Nephron (organoid): ENCODE measurements at regions not wholly inside any gene's neighbourhood (a gene's known extent, or its start where the extent isn't known, plus 50 kb on each side); places are given as distances from the start of the nearest gene placed in this dataset.

Source experiments
- H3K27ac Mint-ChIP-seq, 3 experiments: 2 replicates each; pipeline ENCODE4 v1.8.0; 2020; ENCODE audit warnings: mixed read lengths in 3 of 3, mild to moderate bottlenecking in 2 of 3, moderate library complexity in 1 of 3
- H3K27me3 Mint-ChIP-seq: 2 replicates; pipeline ENCODE4 v1.8.0; 2021; ENCODE audit warnings: low read depth, mild to moderate bottlenecking, moderate library complexity, mixed read lengths
- H3K36me3 Mint-ChIP-seq: 2 replicates; pipeline ENCODE4 v1.8.0; 2020; ENCODE audit warnings: low read depth, mixed read lengths
- H3K4me1 Mint-ChIP-seq: 2 replicates; pipeline ENCODE4 v1.8.0; 2020; ENCODE audit warnings: mixed read lengths
- H3K4me3 Mint-ChIP-seq, 3 experiments: 2 replicates each; pipeline ENCODE4 v1.8.0; 2020; ENCODE audit warnings: mild to moderate bottlenecking in 3 of 3, mixed read lengths in 3 of 3, moderate library complexity in 2 of 3
- H3K9me3 Mint-ChIP-seq: 2 replicates; pipeline ENCODE4 v1.8.0; 2020; ENCODE audit warnings: mixed read lengths
- CTCF ChIP-seq, 3 experiments: fragments of 200-600 bp; sonication (generic); IDR thresholded peaks; one replicate each; pipeline ENCODE4 v1.5.0; 2021; ENCODE audit warnings: antibody characterized with exemption in 3 of 3; ENCODE audit not compliant: unreplicated experiment in 3 of 3

DNA sequence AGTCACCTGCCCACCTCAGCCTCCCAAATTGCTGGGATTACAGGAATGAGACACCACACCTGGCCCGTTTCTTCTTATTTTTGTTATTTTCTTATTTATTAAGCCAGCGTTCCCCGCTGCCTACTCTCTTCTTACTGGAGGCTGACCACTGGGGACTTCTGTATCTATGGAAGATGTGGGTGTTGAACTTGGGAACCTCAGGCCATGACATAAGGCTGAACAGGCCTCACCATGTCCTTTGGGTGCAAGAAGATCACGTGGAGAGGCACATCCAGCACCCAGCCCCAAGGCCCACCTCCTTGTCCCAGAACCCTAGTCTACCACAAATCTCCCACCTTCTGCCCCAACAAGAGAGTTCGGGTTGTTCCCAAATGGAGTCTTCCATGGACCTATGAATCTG, 59.4 kb upstream of the NEK6 start:
- Mint-ChIP-seq H3K36me3 (no peaks in the 10 kb centered on the region), H3K9me3 (peaks cover 20% of the 10 kb centered on the region), H3K4me3 (no peak overlapping the region), H3K4me1 (no peaks in the 10 kb centered on the region), H3K27me3 (peaks cover 22% of the 10 kb centered on the region), H3K27ac (no peak overlapping the region)
- TF ChIP-seq CTCF (IDR thresholded peaks at IDR 0.05; ENCODE audit: unreplicated experiment in 3 of 3): no peak

DNA sequence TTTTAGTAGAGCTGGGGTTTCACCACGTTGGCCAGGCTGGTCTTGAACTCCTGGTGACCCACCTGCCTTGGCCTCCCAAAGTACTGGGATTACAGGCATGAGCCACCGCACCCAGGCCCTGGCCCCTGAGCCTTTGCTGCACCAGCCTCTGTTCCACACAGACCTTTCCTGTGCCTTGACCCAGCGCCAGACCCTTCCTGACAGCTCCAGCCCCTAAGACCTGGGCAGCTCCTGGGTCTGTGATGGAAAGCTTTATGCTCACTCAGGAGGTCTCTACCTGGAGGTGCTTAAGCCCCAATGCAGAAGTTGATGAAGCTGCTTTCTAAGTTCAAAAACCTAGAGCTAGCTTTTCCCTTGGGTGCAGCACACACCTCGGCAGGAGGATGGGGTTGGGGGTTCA, 58.8 kb upstream of the NEK6 start:
- no peak overlapping the region for H3K4me3 Mint-ChIP-seq
- no peak for TF ChIP-seq CTCF (IDR thresholded peaks at IDR 0.05; ENCODE audit: unreplicated experiment in 3 of 3)
- no peak overlapping the region for H3K27ac Mint-ChIP-seq
- no peaks in the 10 kb centered on the region for H3K4me1 Mint-ChIP-seq
- peaks cover 20% of the 10 kb centered on the region for H3K27me3 Mint-ChIP-seq
- peaks cover 20% of the 10 kb centered on the region for H3K9me3 Mint-ChIP-seq
- H3K36me3 Mint-ChIP-seq: no peaks in the 10 kb centered on the region

GRCh38 chr9:124199474-124199873, 58.3 kb upstream of the NEK6 start:
- TF ChIP-seq CTCF (IDR thresholded peaks at IDR 0.05; ENCODE audit: unreplicated experiment in 3 of 3): no peak
- Mint-ChIP-seq H3K27ac (no peak overlapping the region), H3K4me1 (no peaks in the 10 kb centered on the region), H3K27me3 (peaks cover 20% of the 10 kb centered on the region), H3K9me3 (peaks cover 20% of the 10 kb centered on the region), H3K36me3 (no peaks in the 10 kb centered on the region), H3K4me3 (no peak overlapping the region)

DNA sequence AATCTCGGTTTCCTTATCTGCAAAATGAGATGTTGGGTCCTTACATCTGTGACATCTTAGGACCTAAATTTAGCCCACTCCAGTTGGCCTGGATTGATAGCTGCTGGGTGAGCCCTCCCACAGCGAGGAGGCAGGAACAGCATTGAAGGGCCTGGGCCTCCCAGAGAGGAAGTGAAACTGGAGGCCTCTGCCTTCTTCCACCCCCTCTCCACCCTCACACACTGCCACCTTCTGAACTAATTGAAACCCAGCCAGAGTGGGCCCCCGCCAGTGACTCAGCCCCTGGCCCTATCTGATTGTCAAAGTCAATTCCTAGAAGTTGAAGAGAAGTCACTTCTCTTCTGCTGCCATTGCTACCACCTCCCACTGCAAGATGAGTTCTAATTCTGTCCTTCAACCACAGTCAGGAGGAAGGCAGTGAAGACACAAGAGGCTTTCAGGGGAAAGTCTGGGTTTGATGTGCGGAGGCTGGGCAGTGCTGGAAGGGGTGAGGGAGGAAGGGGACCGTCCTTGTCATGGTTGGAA, 55.2 kb upstream of the NEK6 start:
- Mint-ChIP-seq H3K36me3 (no peaks in the 10 kb centered on the region), H3K27me3 (peaks cover 28% of the 10 kb centered on the region), H3K27ac (no peak overlapping the region), H3K4me1 (no peaks in the 10 kb centered on the region), H3K9me3 (peaks cover 11% of the 10 kb centered on the region), H3K4me3 (no peak overlapping the region)
- TF ChIP-seq CTCF (IDR thresholded peaks at IDR 0.05; ENCODE audit: unreplicated experiment in 3 of 3): no peak

DNA sequence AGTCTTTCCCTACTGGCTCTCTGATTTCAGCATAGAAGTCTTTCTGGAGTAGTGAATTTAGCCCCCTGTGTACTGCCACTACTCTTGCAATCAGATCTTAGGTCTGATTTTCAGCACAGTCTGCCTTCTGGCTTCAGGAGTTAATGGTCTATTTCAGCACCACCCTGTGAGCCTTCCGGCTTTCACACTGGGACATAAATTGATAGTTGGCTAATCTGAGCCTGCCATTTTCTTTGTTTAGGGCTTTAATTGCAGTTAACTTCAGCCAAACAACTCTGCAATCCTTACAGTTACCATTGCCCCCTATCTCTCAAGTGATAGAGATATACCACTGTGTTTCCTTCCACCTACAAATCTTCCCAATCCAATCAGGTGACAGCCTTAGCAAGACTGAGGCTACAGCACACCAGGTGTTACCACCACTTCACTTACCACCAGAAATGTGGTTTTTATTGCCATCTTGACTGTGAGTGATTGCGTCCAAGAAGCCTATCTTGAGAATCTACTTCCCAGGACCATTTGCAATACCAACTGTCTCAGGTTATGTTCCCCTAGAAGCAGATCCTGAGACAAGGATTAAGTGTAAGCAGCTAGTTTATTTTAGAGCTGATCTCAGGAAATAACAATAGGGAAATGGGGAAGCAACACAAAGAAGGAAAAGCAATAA, 51.9 kb upstream of the NEK6 start:
- no peak overlapping the region for H3K4me3 Mint-ChIP-seq
- no peaks in the 10 kb centered on the region for H3K36me3 Mint-ChIP-seq
- H3K4me1 Mint-ChIP-seq: no peaks in the 10 kb centered on the region
- peaks cover 14% of the 10 kb centered on the region for H3K9me3 Mint-ChIP-seq
- peaks cover 20% of the 10 kb centered on the region for H3K27me3 Mint-ChIP-seq
- H3K27ac Mint-ChIP-seq: no peak overlapping the region
- no peak for TF ChIP-seq CTCF (IDR thresholded peaks at IDR 0.05; ENCODE audit: unreplicated experiment in 3 of 3)

- H3K4me3 Mint-ChIP-seq: no peak overlapping the region
These were observed 51.4 kb upstream of the NEK6 start for GRCh38 chr9:124206391-124206790.

More at GRCh38 chr9:124206391-124206790, 51.4 kb upstream of the NEK6 start:
- Mint-ChIP-seq H3K27me3 (peaks cover 20% of the 10 kb centered on the region), H3K4me1 (no peaks in the 10 kb centered on the region), H3K36me3 (no peaks in the 10 kb centered on the region), H3K27ac (no peak overlapping the region), H3K9me3 (peaks cover 14% of the 10 kb centered on the region)
- TF ChIP-seq CTCF (IDR thresholded peaks at IDR 0.05; ENCODE audit: unreplicated experiment in 3 of 3): no peak
